Mucosa of gallbladder (tissue), 1 donor: ENCODE measurements at regions not wholly inside any gene's neighbourhood (a gene's known extent, or its start where the extent isn't known, plus 50 kb on each side); places are given as distances from the start of the nearest gene placed in this dataset.
A peak's percentile ranks its signal among the peaks of the same experiment; 100 is the strongest.
"Not testable (repeated sequence)": the region's sequence is repeated elsewhere in the genome, so short reads cannot be mapped to it uniquely, and the experiment has no call there.

Experiments
- DNase-seq: peaks from one replicate; pipeline ENCODE4 v3.0.0-alpha.2; 2020; ENCODE audit warnings: low spot score
- donor health status: DM: no; HTN: no; CAD: no.

DNA sequence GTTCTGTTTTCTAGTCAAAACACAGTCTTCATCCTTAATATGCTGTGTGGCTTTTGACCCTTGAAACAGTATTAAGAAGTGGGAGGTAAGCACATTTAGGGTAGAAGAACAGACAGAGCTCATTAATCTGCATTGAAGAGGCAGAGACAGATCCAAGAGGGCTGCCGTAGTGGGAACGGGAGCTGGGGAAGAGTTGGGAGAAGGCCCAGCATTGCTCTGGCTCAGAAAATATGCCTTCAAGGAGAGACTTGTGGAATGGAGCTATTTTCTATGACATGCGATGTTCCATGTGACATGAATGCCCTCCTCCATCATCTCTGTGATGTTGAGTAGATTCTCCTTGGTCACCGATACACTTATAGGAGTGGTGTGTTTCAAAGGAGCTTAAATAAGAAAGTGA lies 273.3 kb upstream of the BOD1L1 start:
- DNase-seq = no peak

DNA sequence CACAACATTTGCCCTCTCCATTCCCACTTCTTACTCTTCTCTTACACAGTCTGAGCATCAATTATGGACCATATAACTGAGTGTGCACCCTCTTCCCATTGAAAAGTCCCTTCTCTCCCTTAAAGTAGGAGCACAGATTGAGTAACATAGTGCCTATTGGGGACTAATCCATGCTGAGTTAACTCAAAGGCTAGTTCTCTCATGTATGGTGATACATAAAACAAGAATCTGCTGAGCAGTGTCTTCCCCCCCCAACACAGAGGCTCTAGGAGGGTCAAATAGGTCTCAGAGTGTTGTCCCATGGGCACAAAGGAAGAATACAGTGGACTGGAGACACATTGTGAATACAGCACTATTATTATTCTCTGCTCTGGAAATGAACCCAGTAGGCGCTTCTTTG lies 274.6 kb upstream of the BOD1L1 start:
- DNase-seq = no peak

DNA sequence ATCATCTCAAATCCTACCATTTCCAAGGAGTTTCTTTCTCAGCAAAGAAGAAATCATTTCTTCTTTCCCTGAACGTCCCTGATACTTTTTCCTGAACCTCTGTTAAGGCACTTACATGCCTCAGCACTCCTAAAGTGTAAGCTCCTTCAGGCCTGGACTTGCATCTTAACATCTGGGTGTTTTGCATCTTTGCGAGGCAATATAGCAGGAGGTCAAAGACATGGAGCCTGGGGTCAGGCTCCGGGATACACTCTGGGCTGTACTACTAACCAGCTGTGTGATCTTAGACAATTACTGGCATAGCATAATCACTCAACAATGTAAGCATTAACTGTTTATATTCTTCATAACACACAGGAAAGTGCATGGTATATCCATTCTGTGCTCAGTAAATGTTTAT lies 275.5 kb upstream of the BOD1L1 start:
- DNase-seq = no peak

DNA sequence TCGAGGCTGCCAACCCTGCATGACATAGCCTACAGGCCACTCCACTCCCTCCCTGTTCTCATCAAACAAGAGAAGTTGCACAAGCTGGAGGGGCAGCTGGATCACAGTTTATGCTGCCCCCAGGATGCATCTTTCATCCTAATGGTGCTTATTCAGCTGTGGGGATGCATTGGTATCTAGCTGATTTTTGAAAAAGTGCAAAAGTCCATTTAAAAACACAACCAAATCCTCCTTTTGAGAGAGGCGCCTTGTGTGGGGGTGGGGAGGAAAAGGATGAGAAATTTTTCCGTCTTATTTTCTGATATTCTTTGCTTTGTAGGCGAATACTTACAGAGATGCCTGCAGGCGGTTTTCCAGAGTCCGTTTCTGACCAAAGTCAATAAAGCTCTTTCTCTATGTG lies 276.4 kb upstream of the BOD1L1 start:
- no peak for DNase-seq

DNA sequence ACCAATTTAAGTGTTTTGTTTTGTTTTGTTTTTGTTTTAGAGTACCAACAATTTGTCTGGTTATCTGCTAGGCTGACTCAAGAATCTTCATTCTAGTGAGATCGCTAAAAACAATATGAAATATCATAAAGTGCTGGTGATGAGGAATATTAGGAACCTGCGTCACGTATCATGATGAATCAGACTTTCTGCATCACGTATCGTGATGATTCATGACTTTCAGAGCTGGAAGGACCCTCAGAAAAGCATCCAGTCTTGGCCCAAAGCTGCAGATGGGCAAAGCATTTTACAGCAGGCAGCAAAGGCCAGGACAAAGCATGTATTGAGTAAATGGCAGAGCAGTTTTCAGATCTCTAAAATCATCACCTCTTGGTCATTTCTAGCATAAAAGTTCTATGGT lies 278.0 kb upstream of the BOD1L1 start:
- DNase-seq = no peak

DNA sequence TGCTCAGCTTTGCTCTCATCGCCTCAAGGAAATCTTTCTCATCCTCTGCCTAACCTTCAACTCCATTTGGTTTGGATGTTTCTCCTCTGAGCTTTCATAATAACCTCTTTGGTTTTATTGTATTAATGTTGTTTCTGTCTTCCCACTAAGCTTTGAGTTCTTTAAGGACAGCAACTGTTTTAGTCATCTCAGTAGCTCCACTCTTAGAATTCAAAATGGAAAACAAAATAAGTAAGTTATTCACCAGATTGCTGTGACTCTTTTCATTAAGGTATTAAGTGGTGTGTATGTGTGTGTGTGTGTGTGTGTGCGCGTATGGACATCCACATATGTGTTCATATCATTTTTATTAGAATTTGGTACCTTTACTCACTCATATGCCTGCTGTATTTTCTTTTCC lies 279.2 kb upstream of the BOD1L1 start:
- DNase-seq = no peak

DNA sequence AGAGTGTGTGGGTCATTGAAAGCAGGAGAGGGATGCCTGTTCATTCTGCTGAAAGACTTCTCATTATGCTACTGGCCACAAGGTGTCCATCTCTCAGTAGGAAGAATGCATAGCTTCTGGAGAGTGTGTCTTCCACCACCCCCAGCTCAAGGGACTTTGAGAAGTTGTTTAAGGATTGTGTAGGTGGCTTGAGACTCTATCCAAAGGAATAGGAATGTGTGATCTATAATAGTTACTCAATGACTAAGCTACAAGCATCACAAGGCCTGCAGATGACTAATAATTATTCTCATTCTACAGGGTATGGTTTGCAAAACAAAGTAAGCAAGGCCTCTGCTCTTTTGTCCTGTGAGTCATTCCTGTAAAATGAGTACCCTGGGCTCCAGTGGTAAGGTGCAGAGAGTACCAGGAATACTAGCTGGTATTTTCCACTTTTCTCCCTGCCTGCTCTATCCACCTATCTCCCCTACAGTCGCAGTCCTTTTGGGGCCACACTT lies 279.8 kb upstream of the BOD1L1 start:
- DNase-seq = peak; percentile 69

DNA sequence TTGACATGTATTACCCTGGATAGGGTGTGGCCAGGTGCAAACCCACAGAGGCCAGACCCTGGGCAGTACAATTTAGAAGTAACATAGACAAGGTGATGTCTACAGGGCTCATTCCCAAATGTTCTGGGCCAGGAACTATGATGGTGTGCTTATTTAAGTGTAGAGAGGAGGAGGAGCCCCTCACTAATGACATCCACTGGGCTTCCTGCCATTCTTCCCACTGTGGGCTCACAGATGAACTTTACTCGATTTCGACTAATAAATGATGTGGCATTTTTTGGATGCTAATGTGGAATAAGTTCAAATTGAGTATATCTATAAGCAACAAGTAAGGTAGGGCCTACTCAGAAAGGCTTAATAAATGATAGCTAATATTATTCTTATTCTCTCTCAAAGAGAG lies 280.9 kb upstream of the BOD1L1 start:
- no peak for DNase-seq

DNA sequence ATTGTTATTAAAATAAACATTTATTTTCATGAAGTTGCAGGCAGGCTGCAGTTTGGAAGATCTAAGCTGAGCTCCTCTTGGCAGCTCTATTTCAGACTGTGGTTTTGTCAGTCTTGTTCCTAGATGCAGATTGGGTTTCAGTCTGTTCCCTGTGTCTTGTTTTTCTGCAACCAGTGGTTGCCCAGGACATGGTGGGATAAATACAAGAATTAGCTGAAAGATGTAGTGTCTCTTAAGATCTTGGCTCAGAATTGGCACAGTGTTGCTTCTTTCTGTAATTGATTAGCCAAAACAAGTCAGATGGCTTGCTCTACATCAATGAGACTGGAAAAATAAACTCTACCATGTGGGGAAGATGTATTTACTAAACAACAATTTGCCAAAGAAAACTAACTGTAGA lies 283.0 kb upstream of the BOD1L1 start:
- DNase-seq = no peak

DNA sequence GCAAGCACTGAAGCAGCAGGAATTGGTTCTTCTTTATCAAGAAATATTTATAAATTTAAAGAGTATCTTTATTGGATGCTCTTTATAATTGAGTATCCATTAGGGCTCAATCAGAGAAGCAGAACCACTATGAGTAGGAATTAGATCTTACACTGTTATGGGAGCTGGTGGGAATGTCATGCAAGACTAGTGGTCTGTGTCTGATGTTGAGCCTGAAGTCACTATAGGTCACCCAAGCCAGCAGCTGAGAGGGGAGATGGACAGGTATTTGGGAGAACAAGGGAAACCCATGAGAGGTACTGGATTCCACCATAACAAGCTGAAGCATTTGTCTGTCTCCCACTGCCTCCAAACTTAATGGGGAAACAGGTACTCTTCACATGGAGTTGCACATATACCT lies 283.7 kb upstream of the BOD1L1 start:
- DNase-seq = no peak

DNA sequence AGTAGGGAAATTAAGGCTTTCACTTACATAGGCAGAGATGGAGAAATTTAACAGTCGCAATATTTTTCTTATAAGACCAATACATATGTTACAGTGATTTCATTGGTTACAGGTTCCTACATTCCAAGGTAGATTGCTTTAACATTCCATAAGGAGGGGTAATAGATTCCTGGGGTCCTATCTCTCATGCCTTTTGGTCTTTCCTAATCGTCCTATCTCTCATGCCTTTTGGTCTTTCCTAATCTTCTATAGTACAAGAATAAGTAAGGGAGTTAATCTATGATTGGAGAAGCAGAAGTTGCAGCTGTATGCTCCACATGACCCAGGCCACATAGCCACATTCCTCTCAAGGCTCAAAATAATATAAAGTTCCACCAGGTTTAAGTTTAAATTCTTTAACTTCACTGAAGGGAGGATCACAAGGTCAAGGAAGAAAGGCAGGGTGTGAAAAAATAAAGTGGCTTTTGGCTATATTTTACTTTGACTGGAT lies 285.0 kb upstream of the BOD1L1 start:
- DNase-seq = no peak

DNA sequence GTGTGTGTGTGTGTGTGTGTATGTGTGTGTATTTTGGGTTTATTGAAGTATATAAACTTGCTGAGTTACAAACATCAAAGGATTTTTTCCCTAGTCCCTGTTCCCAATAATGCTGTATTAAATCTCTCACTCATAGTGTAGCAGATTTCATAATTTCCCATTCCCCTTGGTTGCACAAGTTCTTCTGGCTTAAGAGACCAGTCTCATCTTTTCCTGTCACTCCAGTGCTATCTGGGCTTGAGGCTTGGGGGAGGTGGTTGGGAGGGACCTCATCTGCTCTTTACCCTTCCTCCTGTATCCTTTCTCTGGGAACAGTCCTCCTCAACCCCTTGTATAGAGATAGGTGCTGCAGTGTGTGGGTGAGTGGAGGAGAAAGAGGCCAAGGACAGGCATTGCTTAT lies 285.4 kb upstream of the BOD1L1 start:
- DNase-seq = no peak

DNA sequence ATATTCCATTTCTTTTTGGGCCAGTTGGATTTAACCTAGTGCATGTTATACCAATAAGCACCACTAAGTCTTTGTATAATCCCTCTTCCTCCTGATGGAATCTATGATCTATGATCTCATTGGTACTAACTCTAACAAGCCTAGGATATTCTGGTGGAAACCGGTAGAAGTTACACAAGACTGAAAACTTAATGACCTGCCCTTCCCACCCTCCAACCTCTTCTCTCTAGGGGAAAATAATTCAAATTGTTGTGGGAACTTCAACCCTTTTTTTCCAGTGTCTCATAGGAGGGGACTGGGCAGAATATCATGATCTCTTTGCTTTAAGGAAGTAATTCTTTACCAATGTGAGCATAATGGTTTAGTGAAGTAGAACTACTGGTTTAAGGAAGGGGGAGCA lies 289.5 kb upstream of the BOD1L1 start:
- no peak for DNase-seq

DNA sequence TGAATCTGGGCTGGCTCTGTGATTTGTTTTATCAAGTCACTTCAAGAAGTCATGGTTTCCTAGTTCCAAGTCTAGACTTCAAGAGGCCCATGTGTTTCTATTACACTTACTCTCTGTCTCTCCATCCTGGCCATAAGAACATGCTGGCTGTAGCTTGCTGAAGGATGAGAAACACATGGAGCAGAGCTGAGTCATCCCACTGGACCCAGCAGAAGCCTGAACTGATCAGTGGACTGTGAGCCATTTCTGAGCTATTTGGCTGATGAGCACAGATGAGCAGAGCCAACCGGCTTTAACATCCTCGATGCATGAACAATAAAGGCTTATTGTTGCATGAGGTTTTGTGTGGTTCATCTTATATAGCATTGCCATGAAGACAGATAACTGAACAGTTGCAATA lies 290.6 kb upstream of the BOD1L1 start:
- DNase-seq = peak; percentile 28

DNA sequence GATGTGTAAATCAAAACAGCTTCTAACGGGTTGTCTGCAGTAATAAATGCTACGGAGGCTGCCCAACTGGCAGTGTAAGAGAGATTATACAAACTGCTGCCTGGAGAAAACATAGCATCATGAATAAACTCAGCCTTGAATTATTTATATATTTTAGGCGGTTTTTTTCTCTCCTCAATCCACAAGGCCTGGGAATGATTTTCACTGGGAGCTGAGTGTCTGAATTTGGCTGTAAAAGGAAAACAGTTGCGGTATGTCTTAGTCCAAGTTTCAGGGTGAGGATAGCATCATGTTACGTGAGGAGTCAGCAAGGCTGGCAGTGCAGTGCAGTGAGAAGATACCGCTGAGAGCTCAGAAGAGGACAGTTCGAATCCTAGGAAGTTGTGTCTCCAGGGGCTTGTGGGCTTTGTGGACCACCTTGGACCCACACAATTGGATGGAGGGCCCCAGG lies 291.5 kb upstream of the BOD1L1 start:
- no peak for DNase-seq

DNA sequence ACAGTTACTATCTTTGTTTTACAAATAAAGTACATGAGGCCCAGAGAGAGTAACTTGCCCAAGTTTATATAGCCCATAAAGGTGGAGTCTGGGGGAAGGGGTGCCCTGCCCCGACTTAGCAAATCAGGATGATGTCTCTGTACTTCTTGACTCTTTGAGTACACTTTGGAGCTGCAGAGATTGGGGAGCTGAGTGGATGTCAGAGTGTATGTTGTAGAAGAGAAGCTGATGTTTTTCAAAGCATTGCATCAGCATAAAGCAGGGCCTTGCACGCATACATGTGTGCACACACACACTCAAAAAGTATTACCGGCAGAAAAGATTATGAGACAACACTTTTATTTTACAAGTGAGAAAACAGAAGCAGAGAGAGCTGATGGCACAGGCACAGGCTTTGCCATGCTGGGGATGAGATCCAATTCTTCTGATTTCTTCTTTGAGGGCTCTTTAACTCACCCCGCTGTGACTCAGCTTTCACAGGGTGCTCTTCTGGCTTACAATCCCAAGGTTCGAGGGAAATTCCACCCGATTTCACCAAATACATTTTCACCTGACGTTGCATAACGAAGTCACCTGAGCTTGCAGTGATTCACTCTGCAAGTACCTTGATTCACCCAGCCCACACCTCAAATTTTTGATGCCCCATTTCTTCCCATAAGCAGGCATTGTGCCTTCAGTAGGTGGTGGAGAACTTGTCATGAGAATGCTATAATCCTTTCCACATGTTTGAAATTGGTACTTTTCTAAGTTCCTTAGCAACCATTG lies 292.8 kb upstream of the BOD1L1 start:
- no peak for DNase-seq

DNA sequence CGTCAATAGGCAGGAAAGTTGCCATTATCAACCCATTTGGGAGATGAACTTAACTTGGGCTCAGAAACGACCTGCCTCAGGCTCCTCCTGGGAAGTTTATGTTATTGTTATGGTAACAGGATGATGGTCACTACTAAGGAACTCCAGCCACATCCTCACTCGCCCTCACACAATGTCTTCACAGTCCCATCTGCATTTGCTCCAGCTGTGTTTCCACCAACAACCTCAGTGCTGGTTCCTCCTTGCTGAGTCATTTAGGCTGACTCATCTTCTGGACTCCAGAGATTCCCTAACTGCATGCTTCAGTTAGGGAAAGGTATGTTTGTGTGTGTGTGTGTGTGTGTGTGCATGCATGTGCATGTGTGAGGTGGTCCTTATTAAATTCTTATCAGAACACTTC lies 293.4 kb upstream of the BOD1L1 start:
- DNase-seq = peak; percentile 47

DNA sequence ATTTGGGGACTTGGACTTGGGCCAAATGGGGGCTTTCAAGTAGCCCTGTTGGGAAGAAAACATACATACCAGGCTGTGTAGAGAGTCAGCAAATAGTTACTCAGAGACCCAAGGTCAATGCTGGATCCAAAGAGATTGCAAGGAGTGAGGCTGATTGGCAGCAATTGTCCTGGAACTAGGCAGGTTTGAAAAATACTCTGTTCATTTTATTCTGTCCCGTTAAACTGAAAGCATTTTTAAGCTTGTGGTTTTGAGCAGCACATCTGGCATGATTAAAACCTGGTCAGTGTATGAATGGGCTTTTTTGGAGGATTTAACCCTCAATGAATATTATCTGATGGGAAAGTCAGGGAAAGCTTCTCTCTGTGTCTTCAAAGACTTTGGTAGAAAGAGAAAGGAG lies 294.3 kb upstream of the BOD1L1 start:
- DNase-seq = no peak

DNA sequence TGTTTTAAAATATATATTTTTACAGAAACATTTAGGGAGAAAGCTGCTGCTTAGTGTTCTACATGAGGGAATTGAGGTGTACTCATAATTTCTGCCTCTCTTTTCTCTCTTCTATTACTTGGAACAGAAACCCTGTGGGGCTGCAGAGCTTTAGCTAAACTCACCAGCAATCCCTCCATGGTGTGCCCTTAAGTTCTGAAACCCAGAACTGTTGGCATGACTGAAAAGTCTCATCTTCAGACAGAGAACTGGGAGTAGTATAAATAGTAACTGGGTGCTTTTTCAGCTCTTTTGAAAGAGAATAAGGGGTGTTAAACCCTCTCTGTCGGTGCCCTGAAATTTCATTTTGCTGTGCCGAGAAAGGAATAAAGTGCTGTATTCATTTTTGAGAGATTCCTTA lies 294.9 kb upstream of the BOD1L1 start:
- no peak for DNase-seq

DNA sequence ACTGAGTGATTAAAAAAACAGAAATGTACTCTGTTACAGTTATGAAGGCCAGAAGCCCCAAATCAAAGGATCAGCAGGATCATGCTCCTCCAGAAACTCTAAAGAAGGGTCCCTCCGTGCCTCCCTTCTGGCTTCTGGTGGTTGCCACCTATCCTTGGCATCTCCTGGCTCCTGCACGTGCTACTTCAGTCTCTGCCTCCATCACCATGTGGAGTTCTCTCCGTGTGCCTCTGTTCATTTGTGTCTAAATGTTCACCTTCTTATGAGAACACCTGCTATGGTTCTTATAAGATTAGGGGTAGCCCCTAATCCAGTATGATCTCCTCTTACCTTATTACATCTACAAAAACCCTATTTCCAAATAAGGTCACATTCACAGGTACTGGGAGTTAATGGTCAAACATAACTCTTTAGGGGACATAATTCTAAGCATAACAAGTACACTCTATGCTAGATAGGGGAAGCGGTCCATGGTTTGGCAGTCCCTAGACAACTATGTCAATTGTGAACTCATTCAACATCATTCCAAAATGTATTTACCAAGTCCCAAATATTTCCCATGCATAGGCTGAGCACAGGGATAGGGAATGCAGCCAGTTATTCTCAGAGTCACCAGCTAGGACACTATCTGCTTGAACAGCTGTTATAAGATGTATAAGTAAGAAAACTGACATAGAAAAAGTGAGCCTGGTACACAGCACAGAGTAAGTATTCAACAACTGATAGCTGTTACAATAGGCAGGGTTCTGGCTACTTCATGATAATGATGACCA lies 295.5 kb upstream of the BOD1L1 start:
- DNase-seq = no peak

DNA sequence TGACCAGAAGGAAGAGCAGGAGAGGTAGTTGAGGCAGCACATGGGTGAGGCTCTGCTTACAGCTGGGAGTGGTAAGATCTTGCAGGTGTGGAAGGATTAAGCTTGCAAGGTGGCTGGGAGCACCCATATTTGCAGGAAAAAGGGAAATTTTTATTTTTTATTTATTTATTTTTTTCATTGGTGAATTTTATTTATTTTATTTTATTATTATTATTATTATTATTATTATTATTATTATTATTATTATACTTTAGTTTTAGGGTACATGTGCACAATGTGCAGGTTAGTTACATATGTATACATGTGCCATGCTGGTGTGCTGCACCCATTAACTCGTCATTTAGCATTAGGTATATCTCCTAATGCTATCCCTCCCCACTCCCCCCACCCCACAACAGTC lies 297.4 kb upstream of the BOD1L1 start:
- not testable (repeated sequence) for DNase-seq

DNA sequence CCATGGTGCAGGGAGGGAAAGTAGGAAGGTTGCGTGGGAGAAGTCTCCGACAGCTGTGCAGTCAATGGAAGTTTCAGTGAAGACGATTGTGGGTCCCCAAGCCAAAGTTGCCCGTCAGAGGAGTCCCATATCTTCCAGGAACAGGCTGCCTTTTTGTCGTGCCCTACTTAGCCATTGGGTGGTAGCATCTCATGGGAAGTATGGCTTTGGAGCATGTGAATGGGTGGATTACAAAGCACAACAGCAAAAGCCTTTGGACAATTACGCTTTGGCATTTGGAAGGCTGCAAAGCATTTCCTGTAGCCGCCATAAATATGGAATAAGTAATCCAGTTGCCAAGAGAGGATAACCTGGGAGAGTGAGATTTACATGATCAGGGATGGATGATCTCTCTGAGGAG lies 300.7 kb upstream of the BOD1L1 start:
- DNase-seq = no peak

DNA sequence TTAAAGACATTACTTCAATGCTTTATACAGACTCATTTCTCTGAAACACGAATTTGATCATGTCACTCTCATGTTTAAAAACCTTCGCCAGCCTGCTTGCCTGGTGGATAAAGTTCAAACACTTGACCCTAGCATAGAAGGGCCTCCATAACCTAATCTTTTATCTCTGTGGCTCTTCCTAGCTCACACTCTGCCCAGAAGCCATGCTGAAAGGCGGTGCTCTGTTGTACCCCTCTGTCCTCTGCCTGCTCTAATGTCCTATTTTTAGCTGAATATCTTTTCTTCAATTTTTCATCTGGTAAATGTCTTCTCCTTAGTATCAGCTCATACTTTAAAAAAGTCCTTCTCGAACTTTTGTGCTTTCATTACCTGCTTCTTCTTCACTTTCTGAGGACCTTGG lies 302.6 kb upstream of the BOD1L1 start:
- no peak for DNase-seq
